B cell (primary cell): ENCODE measurements at regions not wholly inside any gene's neighbourhood (a gene's known extent, or its start where the extent isn't known, plus 50 kb on each side); places are given as distances from the start of the nearest gene placed in this dataset.
"Not testable (repeated sequence)": the region's sequence is repeated elsewhere in the genome, so short reads cannot be mapped to it uniquely, and the experiment has no call there.

Experiments used
- ATAC-seq: fragments of 200-7000 bp; cut with Tn5 transposase; one replicate; pipeline ENCODE4 v1.10.0; 2021; ENCODE audit warnings: low read depth, mild to moderate bottlenecking, moderate number of reproducible peaks, moderate library complexity
- CTCF ChIA-PET: fragments of 350-600 bp; sonication (Branson Sonifier 250); formaldehyde crosslinking; loops from one replicate; lab custom pipeline; 2021; ENCODE audit warnings: antibody characterized with exemption, inconsistent platforms; lab: Charles Lee
- POLR2A ChIA-PET: fragments of 350-600 bp; sonication (Branson Sonifier 250); formaldehyde crosslinking; loops from one replicate; lab custom pipeline; 2021; ENCODE audit warnings: antibody characterized with exemption; lab: Charles Lee
- DNase-seq: peaks from one replicate; pipeline ENCODE4 v3.0.0; 2013
- H2AFZ ChIP-seq: 2 replicates; pipeline ENCODE4 v1.6.1; 2012; ENCODE audit warnings: mild to moderate bottlenecking, low read depth, low read length; ENCODE audit not compliant: insufficient read depth, poor library complexity, severe bottlenecking
- H3K27ac ChIP-seq, 2 donors: 1 replicate in 1 of 2; 2 replicates in 1 of 2; pipeline ENCODE4 v1.5.1; 2012 to 2013; ENCODE audit warnings: low read length in 2 of 2, mild to moderate bottlenecking in 2 of 2, moderate library complexity in 1 of 2
- H3K27me3 ChIP-seq, 4 experiments: fragments of 200-600 bp in 1 of 4; sonication (generic) in 1 of 4; replicated peaks in 1 of 4; 1 replicate in 2 of 4; 2 replicates in 2 of 4; pipeline versions ENCODE4 v1.6.1 to v1.7.0; 2013 to 2016; ENCODE audit warnings: low read length in 3 of 4, mild to moderate bottlenecking in 2 of 4, mixed read lengths in 1 of 4, moderate library complexity in 1 of 4; ENCODE audit not compliant: insufficient read depth in 4 of 4, control insufficient read depth in 3 of 4; ENCODE audit errors: control extremely low read depth in 1 of 4
- H3K36me3 ChIP-seq, 2 experiments: replicated peaks in 1 of 2; 1 replicate in 1 of 2; 2 replicates in 1 of 2; pipeline versions ENCODE4 v1.6.1 to v1.7.1; 2013; ENCODE audit warnings: low read length in 1 of 2; ENCODE audit not compliant: insufficient read depth in 2 of 2, control insufficient read depth in 1 of 2; ENCODE audit errors: control extremely low read depth in 1 of 2, extremely low read depth in 1 of 2
- H3K4me1 ChIP-seq, 2 donors: fragments of 200-600 bp in 1 of 2; sonication (generic) in 1 of 2; 1 replicate in 1 of 2; 2 replicates in 1 of 2; pipeline versions ENCODE4 v1.5.1 to v1.6.1; 2013 to 2017; ENCODE audit warnings: low read length in 2 of 2; ENCODE audit not compliant: control insufficient read depth in 2 of 2, insufficient read depth in 2 of 2
- H3K4me2 ChIP-seq: replicated peaks from 2 replicates; pipeline ENCODE3; 2012; ENCODE audit warnings: mild to moderate bottlenecking, low read depth, low read length; ENCODE audit not compliant: poor library complexity, severe bottlenecking
- H3K4me3 ChIP-seq, 5 experiments: fragments of 200-600 bp in 1 of 5; sonication (generic) in 1 of 5; 1 replicate in 3 of 5; 2 replicates in 2 of 5; pipeline versions ENCODE4 v1.5.1 to v1.7.0; 2011 to 2016; ENCODE audit warnings: low read length in 4 of 5, mild to moderate bottlenecking in 4 of 5, low read depth in 2 of 5, control low read depth in 1 of 5, moderate library complexity in 1 of 5; ENCODE audit not compliant: insufficient read depth in 1 of 5; ENCODE audit errors: control extremely low read depth in 1 of 5, extremely low read depth in 1 of 5
- H3K79me2 ChIP-seq: fragments of 200-600 bp; sonication (generic); one replicate; pipeline ENCODE4 v1.6.0; 2016; ENCODE audit warnings: low read length; ENCODE audit not compliant: control insufficient read depth, insufficient read depth
- H3K9ac ChIP-seq: fragments of 200-600 bp; sonication (generic); 2 replicates; pipeline ENCODE4 v1.6.1; 2017; ENCODE audit warnings: mild to moderate bottlenecking, low read length, moderate library complexity
- H3K9me3 ChIP-seq, 3 donors: one replicate each; pipeline versions ENCODE4 v1.6.1 to v1.7.1; 2013; ENCODE audit warnings: low read length in 2 of 3; ENCODE audit not compliant: control insufficient read depth in 2 of 3, insufficient read depth in 1 of 3; ENCODE audit errors: control extremely low read depth in 1 of 3
- H4K20me1 ChIP-seq: 2 replicates; pipeline ENCODE4 v1.6.0; 2012; ENCODE audit warnings: mild to moderate bottlenecking, low read length; ENCODE audit not compliant: insufficient read depth, control insufficient read depth, poor library complexity, severe bottlenecking
- H3K27ac Mint-ChIP-seq: one replicate; pipeline ENCODE4 v1.8.0; 2021; ENCODE audit warnings: mixed read lengths
- H3K27me3 Mint-ChIP-seq: one replicate; pipeline ENCODE4 v1.8.0; 2021; ENCODE audit warnings: mixed read lengths
- H3K4me1 Mint-ChIP-seq: one replicate; pipeline ENCODE4 v1.8.0; 2021; ENCODE audit warnings: mixed read lengths
- H3K4me3 Mint-ChIP-seq: one replicate; pipeline ENCODE4 v1.8.0; 2021; ENCODE audit warnings: mixed read lengths
- H3K9me3 Mint-ChIP-seq: one replicate; pipeline ENCODE4 v1.8.0; 2022; ENCODE audit warnings: mixed read lengths; ENCODE audit not compliant: insufficient read depth
- CTCF ChIP-seq: fragments of 200-600 bp; IDR thresholded peaks from one replicate; pipeline ENCODE4 v1.8.0; 2022; ENCODE audit warnings: antibody characterized with exemption, mild to moderate bottlenecking
- EZH2 ChIP-seq: IDR thresholded peaks from 2 replicates; pipeline ENCODE4 v1.6.1; 2012; ENCODE audit warnings: borderline replicate concordance, low read depth, mild to moderate bottlenecking, moderate library complexity, low read length; ENCODE audit not compliant: insufficient read depth, poor library complexity, severe bottlenecking
- WGBS: methylation state at CpG from one replicate; pipeline ENCODE4 v1.1.5; 2013; ENCODE audit warnings: missing lambda C conversion rate; ENCODE audit not compliant: insufficient coverage; 5-methylcytosine and 5-hydroxymethylcytosine counted together
- intact Hi-C: fragments of 100-400 bp; cut with micrococcal nuclease; formaldehyde crosslinking; loops from one replicate; pipeline ENCODE4 v1.10.0; 2022

- DNase-seq (no peak), ATAC-seq (no peak)
- no peaks in the 10 kb centered on the region for H3K9me3 Mint-ChIP-seq
Measured at GRCh38 chrY:7656596-7656995, 745.0 kb upstream of the AMELY start.

GRCh38 chrY:7654985-7655384, 743.4 kb upstream of the AMELY start:
- Histone ChIP-seq H3K79me2 (no peaks in the 10 kb centered on the region), H3K9me3 (peaks cover 0 to 3% (median 0%) of the 10 kb centered on the region in 3 donors), H3K27me3 (no peaks in the 10 kb centered on the region), H3K4me2 (no peak overlapping the region), H4K20me1 (no peaks in the 10 kb centered on the region), H3K4me3 (no peak overlapping the region), H3K9ac (no peak overlapping the region), H3K36me3 (no peaks in the 10 kb centered on the region), H3K27ac (no peak overlapping the region), H3K4me1 (no peaks in the 10 kb centered on the region), H2AFZ (no peak overlapping the region)
- no peaks in the 10 kb centered on the region for H3K27me3 Mint-ChIP-seq
- ChIA-PET CTCF (no interaction called here), POLR2A (no interaction called here)
- H3K9me3 Mint-ChIP-seq = no peaks in the 10 kb centered on the region
- no peak for TF ChIP-seq CTCF
- no peak for TF ChIP-seq EZH2
- H3K27ac Mint-ChIP-seq = no peak overlapping the region
- no peak for ATAC-seq
- H3K4me1 Mint-ChIP-seq = no peaks in the 10 kb centered on the region
- no peak for DNase-seq
- no peak overlapping the region for H3K4me3 Mint-ChIP-seq
- intact Hi-C loops = no loop called here

More at GRCh38 chrY:7656596-7656995, 745.0 kb upstream of the AMELY start:
- Histone ChIP-seq H3K4me3 (no peak overlapping the region), H3K4me2 (no peak overlapping the region), H3K9me3 (peaks cover 0 to 3% (median 0%) of the 10 kb centered on the region in 3 donors), H3K36me3 (no peaks in the 10 kb centered on the region), H3K27me3 (no peaks in the 10 kb centered on the region), H3K27ac (no peak overlapping the region), H4K20me1 (no peaks in the 10 kb centered on the region), H3K79me2 (no peaks in the 10 kb centered on the region), H2AFZ (no peak overlapping the region), H3K4me1 (no peaks in the 10 kb centered on the region), H3K9ac (no peak overlapping the region)
- H3K4me1 Mint-ChIP-seq = no peaks in the 10 kb centered on the region
- intact Hi-C loops = no loop called here
- H3K27ac Mint-ChIP-seq = no peak overlapping the region
- no peaks in the 10 kb centered on the region for H3K27me3 Mint-ChIP-seq
- CTCF ChIA-PET = no interaction called here
- POLR2A ChIA-PET = no interaction called here
- no peak overlapping the region for H3K4me3 Mint-ChIP-seq
- TF ChIP-seq EZH2 (no peak), CTCF (no peak)
- WGBS = 100% methylated on average over 2 of the region's 5 CpGs

- H3K79me2 ChIP-seq, CTCF ChIA-PET, H3K9me3 Mint-ChIP-seq, intact Hi-C loops, ATAC-seq, H3K27me3 ChIP-seq, H3K9ac ChIP-seq, H3K9me3 ChIP-seq, H3K4me3 ChIP-seq, POLR2A ChIA-PET, H3K36me3 ChIP-seq, DNase-seq, H3K4me1 Mint-ChIP-seq, H3K27me3 Mint-ChIP-seq, H3K4me3 Mint-ChIP-seq, H3K27ac Mint-ChIP-seq, H3K4me1 ChIP-seq, H3K4me2 ChIP-seq, H2AFZ ChIP-seq, H4K20me1 ChIP-seq, H3K27ac ChIP-seq: not testable (repeated sequence)
- no CpG with 5 or more reads among the region's 1 CpG for WGBS
Measured at GRCh38 chrY:7649866-7650265, 738.3 kb upstream of the AMELY start.
